ENCODE measurements at regions not wholly inside any gene's neighbourhood (a gene's known extent, or its start where the extent isn't known, plus 50 kb on each side); places are given as distances from the start of the nearest gene placed in this dataset.

DNA sequence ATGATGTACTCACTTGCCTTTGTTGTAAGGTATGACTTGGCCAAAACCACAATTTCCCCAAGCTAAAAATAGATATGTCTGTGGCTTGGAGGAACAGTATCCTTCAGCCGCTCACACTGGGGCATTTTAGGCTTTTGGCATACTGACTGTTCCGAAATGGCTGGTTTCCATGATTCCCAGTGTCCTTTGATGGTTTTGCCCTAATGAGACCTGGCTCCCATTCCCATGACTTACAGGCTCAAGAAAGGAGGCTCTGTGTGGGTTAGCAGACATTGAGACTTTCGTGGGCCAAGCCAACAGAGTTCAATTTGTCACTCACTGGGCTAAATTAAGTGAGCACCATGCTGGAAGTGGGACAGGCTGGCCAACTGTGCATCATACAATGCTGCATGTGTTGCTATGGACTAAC, 150.6 kb downstream of the CEP135 start:
- intact Hi-C loops (cut with DNase I): no loop called here
- no peaks in the 10 kb centered on the region for H3K36me3 ChIP-seq (ENCODE audit: control insufficient read depth in 1 of 2, insufficient read depth in 2 of 2, low read length in 1 of 2)
- H3K4me3 ChIP-seq (ENCODE audit: low read length in 2 of 2): no peak overlapping the region
- ATAC-seq (ENCODE audit: low FRiP score): no peak
- no peaks in the 10 kb centered on the region for H3K9me3 ChIP-seq (ENCODE audit: control insufficient read depth, low read length)
- no peak for DNase-seq
- 58 to 67% methylated on average over 3 of the region's 3 CpGs for WGBS, 2 donors
- no peaks in the 10 kb centered on the region for H3K27me3 ChIP-seq (ENCODE audit: control insufficient read depth in 1 of 2, insufficient read depth in 2 of 2, low read length in 1 of 2)
- H3K4me1 ChIP-seq (ENCODE audit: control insufficient read depth in 1 of 2, insufficient read depth in 2 of 2, low read length in 2 of 2): no peaks in the 10 kb centered on the region
- H3K27ac ChIP-seq (ENCODE audit: low read depth in 1 of 2, low read length in 2 of 2): no peak overlapping the region

DNA sequence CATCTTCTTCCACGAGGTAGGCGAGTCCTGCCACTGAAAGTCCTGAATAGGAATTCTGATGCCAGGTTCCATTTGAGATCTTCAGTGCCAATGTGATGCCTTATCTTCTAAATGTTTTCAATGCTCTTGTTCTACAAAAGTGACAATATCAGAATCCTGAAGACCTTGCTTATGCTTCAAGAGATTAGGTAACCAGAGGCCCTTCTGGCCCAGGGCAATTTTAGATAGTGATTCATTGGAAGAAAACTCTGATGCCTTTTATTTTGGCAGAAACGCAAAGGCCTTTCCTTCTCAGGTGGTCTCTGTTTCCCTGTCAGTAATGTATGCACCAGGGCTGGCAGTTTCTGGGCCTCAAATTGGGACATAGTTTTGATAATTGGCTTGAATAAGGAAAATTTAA, 144.8 kb downstream of the CEP135 start:
- H3K4me3 ChIP-seq (ENCODE audit: low read length in 2 of 2): no peak overlapping the region
- WGBS, 2 donors: 89 to 95% methylated on average over 3 of the region's 3 CpGs
- intact Hi-C loops (cut with DNase I): no loop called here
- DNase-seq: no peak
- H3K27me3 ChIP-seq (ENCODE audit: control insufficient read depth in 1 of 2, insufficient read depth in 2 of 2, low read length in 1 of 2): no peaks in the 10 kb centered on the region
- no peaks in the 10 kb centered on the region for H3K9me3 ChIP-seq (ENCODE audit: control insufficient read depth, low read length)
- no peaks in the 10 kb centered on the region for H3K36me3 ChIP-seq (ENCODE audit: control insufficient read depth in 1 of 2, insufficient read depth in 2 of 2, low read length in 1 of 2)
- no peak overlapping the region for H3K27ac ChIP-seq (ENCODE audit: low read depth in 1 of 2, low read length in 2 of 2)
- no peak for ATAC-seq (ENCODE audit: low FRiP score)
- H3K4me1 ChIP-seq (ENCODE audit: control insufficient read depth in 1 of 2, insufficient read depth in 2 of 2, low read length in 2 of 2): no peaks in the 10 kb centered on the region

DNA sequence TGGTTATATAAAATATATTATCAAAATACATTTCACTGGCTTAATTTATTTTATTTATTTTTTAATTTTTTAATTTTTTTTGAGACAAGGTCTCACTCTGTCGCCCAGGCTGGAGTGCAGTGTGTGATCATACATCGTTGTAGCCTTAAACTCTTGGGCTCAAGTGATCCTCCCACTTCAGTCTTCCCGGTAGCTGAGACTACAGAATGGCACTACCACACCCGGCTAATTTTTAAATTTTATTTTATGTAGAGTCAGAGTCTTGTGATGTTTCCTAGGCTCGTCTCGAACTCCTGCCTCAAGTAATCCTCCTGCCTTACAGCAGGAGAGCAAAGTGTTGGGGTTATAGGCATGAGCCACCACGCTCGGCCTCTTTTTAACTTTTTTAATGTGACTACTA, 143.8 kb downstream of the CEP135 start:
- Histone ChIP-seq H3K4me1 (ENCODE audit: control insufficient read depth in 1 of 2, insufficient read depth in 2 of 2, low read length in 2 of 2) (no peaks in the 10 kb centered on the region), H3K36me3 (ENCODE audit: control insufficient read depth in 1 of 2, insufficient read depth in 2 of 2, low read length in 1 of 2) (no peaks in the 10 kb centered on the region), H3K27ac (ENCODE audit: low read depth in 1 of 2, low read length in 2 of 2) (no peak overlapping the region), H3K9me3 (ENCODE audit: control insufficient read depth, low read length) (no peaks in the 10 kb centered on the region), H3K4me3 (ENCODE audit: low read length in 2 of 2) (no peak overlapping the region), H3K27me3 (ENCODE audit: control insufficient read depth in 1 of 2, insufficient read depth in 2 of 2, low read length in 1 of 2) (no peaks in the 10 kb centered on the region)
- DNase-seq (no peak), ATAC-seq (ENCODE audit: low FRiP score) (no peak)
- intact Hi-C loops (cut with DNase I): no loop called here
- 95% methylated on average over 8 of the region's 8 CpGs for WGBS, 2 donors

- ATAC-seq (ENCODE audit: low FRiP score): no peak
- intact Hi-C loops (cut with DNase I): no loop called here
These were observed 137.8 kb downstream of the CEP135 start for GRCh38 chr4:56086561-56086960.

DNA sequence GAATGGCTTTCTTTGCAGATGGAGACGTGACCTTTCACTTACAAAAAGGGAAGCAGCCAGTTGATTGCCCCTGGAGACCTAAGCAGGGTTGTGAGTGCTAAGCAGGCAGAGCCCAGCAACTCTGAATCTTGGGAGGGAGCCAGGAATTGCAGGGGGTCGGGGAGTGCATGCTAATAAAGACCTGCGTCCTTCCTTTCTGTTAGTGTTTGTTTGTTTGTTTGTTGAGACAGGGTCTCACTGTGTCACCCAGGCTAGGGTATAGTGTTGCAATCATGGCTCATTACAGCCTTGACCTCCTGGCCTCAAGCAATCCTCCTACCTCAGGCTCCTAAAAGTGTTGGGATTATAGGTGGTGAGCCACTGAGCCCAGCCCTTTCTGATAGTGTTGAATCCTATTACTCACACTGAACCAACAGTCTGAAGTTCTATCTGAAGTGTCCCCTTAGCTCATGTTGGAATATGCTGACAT, 137.4 kb downstream of the CEP135 start:
- no peak for ATAC-seq (ENCODE audit: low FRiP score)
- DNase-seq: no peak
- H3K4me3 ChIP-seq (ENCODE audit: low read length in 2 of 2): no peak overlapping the region
- intact Hi-C loops (cut with DNase I): no loop called here
- no peak overlapping the region for H3K27ac ChIP-seq (ENCODE audit: low read depth in 1 of 2, low read length in 2 of 2)
- H3K27me3 ChIP-seq (ENCODE audit: control insufficient read depth in 1 of 2, insufficient read depth in 2 of 2, low read length in 1 of 2): no peaks in the 10 kb centered on the region
- no peaks in the 10 kb centered on the region for H3K9me3 ChIP-seq (ENCODE audit: control insufficient read depth, low read length)
- H3K4me1 ChIP-seq (ENCODE audit: control insufficient read depth in 1 of 2, insufficient read depth in 2 of 2, low read length in 2 of 2): no peaks in the 10 kb centered on the region
- 53 to 56% methylated on average over 3 of the region's 3 CpGs for WGBS, 2 donors
- no peaks in the 10 kb centered on the region for H3K36me3 ChIP-seq (ENCODE audit: control insufficient read depth in 1 of 2, insufficient read depth in 2 of 2, low read length in 1 of 2)

More at GRCh38 chr4:56086561-56086960, 137.8 kb downstream of the CEP135 start:
- no peaks in the 10 kb centered on the region for H3K36me3 ChIP-seq (ENCODE audit: control insufficient read depth in 1 of 2, insufficient read depth in 2 of 2, low read length in 1 of 2)
- H3K27me3 ChIP-seq (ENCODE audit: control insufficient read depth in 1 of 2, insufficient read depth in 2 of 2, low read length in 1 of 2): no peaks in the 10 kb centered on the region
- no peak overlapping the region for H3K27ac ChIP-seq (ENCODE audit: low read depth in 1 of 2, low read length in 2 of 2)
- no peak overlapping the region for H3K4me3 ChIP-seq (ENCODE audit: low read length in 2 of 2)
- no peaks in the 10 kb centered on the region for H3K9me3 ChIP-seq (ENCODE audit: control insufficient read depth, low read length)
- no peaks in the 10 kb centered on the region for H3K4me1 ChIP-seq (ENCODE audit: control insufficient read depth in 1 of 2, insufficient read depth in 2 of 2, low read length in 2 of 2)
- no peak for DNase-seq
- 91 to 92% methylated on average over 7 of the region's 7 CpGs for WGBS, 2 donors

DNA sequence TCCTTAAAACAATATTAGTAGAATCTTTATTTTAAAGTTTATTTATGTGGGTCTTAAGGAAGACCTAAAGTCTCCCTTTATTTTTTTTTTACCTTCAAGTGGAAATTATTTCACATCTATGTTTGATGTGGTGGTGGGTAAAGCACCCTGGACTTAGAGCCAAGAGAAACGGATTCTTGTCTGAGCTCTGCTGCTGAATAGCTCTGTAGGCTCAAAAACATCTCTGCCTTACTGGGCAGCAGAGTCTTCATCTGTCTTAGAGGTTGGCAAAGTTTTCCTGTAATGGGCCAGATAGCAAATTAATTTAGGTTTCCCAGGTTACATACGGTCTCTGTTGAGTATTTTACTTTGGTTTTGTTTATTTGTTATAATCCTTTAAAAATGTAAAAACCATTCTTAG, 136.5 kb downstream of the CEP135 start:
- DNase-seq (no peak), ATAC-seq (ENCODE audit: low FRiP score) (no peak)
- Histone ChIP-seq H3K9me3 (ENCODE audit: control insufficient read depth, low read length) (no peaks in the 10 kb centered on the region), H3K27ac (ENCODE audit: low read depth in 1 of 2, low read length in 2 of 2) (no peak overlapping the region), H3K27me3 (ENCODE audit: control insufficient read depth in 1 of 2, insufficient read depth in 2 of 2, low read length in 1 of 2) (no peaks in the 10 kb centered on the region), H3K36me3 (ENCODE audit: control insufficient read depth in 1 of 2, insufficient read depth in 2 of 2, low read length in 1 of 2) (no peaks in the 10 kb centered on the region), H3K4me3 (ENCODE audit: low read length in 2 of 2) (no peak overlapping the region), H3K4me1 (ENCODE audit: control insufficient read depth in 1 of 2, insufficient read depth in 2 of 2, low read length in 2 of 2) (no peaks in the 10 kb centered on the region)
- intact Hi-C loops (cut with DNase I): no loop called here
- WGBS, 2 donors: 29 to 32% methylated on average over 2 of the region's 2 CpGs

DNA sequence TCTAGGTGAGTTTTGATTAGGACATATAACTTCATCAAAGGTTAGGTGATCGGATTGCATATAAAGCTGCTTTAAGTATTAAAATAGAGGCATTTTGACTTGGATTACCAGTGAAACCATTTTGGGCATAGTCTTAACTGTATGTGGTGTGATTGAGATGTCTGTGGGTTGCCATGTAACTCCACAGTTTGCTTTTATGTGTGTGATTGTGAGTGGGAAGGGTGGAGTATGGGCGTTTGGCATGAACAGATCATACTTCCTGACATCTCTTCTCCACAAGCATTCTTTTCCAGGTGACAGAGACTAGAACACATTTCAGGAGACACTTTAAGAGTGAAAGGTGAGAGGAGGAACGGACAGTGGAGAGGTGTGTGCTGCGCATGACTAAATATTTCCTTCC, 136.1 kb downstream of the CEP135 start:
- H3K27me3 ChIP-seq (ENCODE audit: control insufficient read depth in 1 of 2, insufficient read depth in 2 of 2, low read length in 1 of 2): no peaks in the 10 kb centered on the region
- intact Hi-C loops (cut with DNase I): no loop called here
- ATAC-seq (ENCODE audit: low FRiP score) (no peak), DNase-seq (no peak)
- H3K4me3 ChIP-seq (ENCODE audit: low read length in 2 of 2): no peak overlapping the region
- no peaks in the 10 kb centered on the region for H3K9me3 ChIP-seq (ENCODE audit: control insufficient read depth, low read length)
- H3K4me1 ChIP-seq (ENCODE audit: control insufficient read depth in 1 of 2, insufficient read depth in 2 of 2, low read length in 2 of 2): no peaks in the 10 kb centered on the region
- no peaks in the 10 kb centered on the region for H3K36me3 ChIP-seq (ENCODE audit: control insufficient read depth in 1 of 2, insufficient read depth in 2 of 2, low read length in 1 of 2)
- no peak overlapping the region for H3K27ac ChIP-seq (ENCODE audit: low read depth in 1 of 2, low read length in 2 of 2)
- WGBS, 2 donors: 60 to 65% methylated on average over 4 of the region's 4 CpGs
